ENCODE measurements at regions not wholly inside any gene's neighbourhood (a gene's known extent, or its start where the extent isn't known, plus 50 kb on each side); places are given as distances from the start of the nearest gene placed in this dataset.
A peak's percentile ranks its signal among the peaks of the same experiment; 100 is the strongest.

DNA sequence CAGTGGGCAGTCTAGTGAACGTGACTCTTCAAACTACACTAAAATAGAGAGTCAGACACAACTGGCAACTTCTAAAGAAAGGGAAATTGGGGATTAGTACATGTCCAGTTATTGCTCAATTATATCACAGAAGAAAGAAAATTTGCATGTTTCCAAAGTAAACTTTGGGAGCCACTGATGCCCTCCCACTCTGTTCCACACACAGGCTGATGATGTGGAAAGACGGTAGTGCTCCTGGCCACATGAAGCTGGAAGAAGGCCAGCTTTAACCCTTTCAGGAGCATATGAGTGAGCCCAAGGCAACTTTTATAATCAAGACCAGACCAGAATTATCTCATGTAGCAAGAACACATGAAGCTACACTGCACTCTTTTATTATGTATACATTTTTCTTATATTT is 141.0 kb downstream of the NR4A2 start:
- TF ChIP-seq, protein P1, sequence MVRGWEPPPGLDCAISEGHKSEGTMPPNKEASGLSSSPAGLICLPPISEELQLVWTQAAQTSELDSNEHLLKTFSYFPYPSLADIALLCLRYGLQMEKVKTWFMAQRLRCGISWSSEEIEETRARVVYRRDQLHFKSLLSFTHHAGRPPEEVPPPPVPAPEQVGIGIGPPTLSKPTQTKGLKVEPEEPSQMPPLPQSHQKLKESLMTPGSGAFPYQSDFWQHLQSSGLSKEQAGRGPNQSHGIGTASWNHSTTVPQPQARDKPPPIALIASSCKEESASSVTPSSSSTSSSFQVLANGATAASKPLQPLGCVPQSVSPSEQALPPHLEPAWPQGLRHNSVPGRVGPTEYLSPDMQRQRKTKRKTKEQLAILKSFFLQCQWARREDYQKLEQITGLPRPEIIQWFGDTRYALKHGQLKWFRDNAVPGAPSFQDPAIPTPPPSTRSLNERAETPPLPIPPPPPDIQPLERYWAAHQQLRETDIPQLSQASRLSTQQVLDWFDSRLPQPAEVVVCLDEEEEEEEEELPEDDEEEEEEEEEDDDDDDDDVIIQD (CRISPR knock-in tag; IDR thresholded peaks at IDR 0.05): no peak
- TF ChIP-seq MEIS2 (IDR thresholded peaks at IDR 0.05; ENCODE audit: partially characterized antibody) (no peak), BRD9 (IDR thresholded peaks at IDR 0.05; ENCODE audit: low read depth, partially characterized antibody) (no peak), ZNF347 (CRISPR knock-in tag; IDR thresholded peaks at IDR 0.05; ENCODE audit: low read depth) (no peak), NFIC (IDR thresholded peaks at IDR 0.05) (0 out of 2 replicates have a peak, but pooled peaks have one; percentile 27), CEBPG (CRISPR knock-in tag; IDR thresholded peaks at IDR 0.05) (no peak), CEBPG (tag; conservative IDR thresholded peaks at IDR 0.05 in 1 of 2, IDR thresholded peaks at IDR 0.05 in 1 of 2) (peak in 1 of 2 experiments; percentile 41; a peak in 1 of 4 replicates), SFPQ (IDR thresholded peaks at IDR 0.05; ENCODE audit: low read depth, low read length) (no peak)
- Histone ChIP-seq H3K9me1 (ENCODE audit: control insufficient read depth, insufficient read depth, low read length) (no peaks in the 10 kb centered on the region), H3K36me3 (ENCODE audit: control insufficient read depth, insufficient read depth, low read length) (no peaks in the 10 kb centered on the region), H4K20me1 (replicated peaks; ENCODE audit: control insufficient read depth, insufficient read depth, low read length) (no peaks in the 10 kb centered on the region), H2AFZ (ENCODE audit: low read depth, low read length) (no peak overlapping the region), H3K9me3 (replicated peaks; ENCODE audit: control insufficient read depth, insufficient read depth, low read depth, low read length) (no peaks in the 10 kb centered on the region; the same call in 1 of the 2 replicates), H3K27me3 (ENCODE audit: control insufficient read depth in 2 of 2, insufficient read depth in 2 of 2, low read length in 2 of 2) (no peaks in the 10 kb centered on the region), H3K27ac (ENCODE audit: extremely low read depth, low read depth, low read length) (no peak overlapping the region), H3K79me2 (ENCODE audit: control insufficient read depth, insufficient read depth, low read length) (no peaks in the 10 kb centered on the region), H3K4me2 (ENCODE audit: insufficient read depth, low read length) (no peak overlapping the region), H3K4me1 (replicated peaks in 1 of 2; ENCODE audit: control insufficient read depth in 2 of 2, insufficient read depth in 2 of 2, low read length in 2 of 2) (no peaks in the 10 kb centered on the region), H3K4me3 (no peak overlapping the region), H3K9ac (ENCODE audit: insufficient read depth in 1 of 2, low read depth in 2 of 2, low read length in 2 of 2) (no peak overlapping the region)
- DNase-seq (ENCODE audit: extremely low read depth in 1 of 4, low spot score in 3 of 4) (no peak), FAIRE-seq (no peak), ATAC-seq (no peak)
- BruUV-seq (replicated peaks): no TSS peak
- ChIA-PET CTCF (ENCODE audit: low intra/inter-chr PET ratio) (no interaction called here), POLR2A (no interaction called here)
- 8% methylated on average over 2 of the region's 2 CpGs for WGBS (ENCODE audit: insufficient coverage, low coverage, missing lambda C conversion rate)
- intact Hi-C loops (cut with micrococcal nuclease) (loop anchor here (5.0 to 10.0 kb wide), 3 partner anchors 141 to 1001 kb away; partner anchors contain the start of gene NR4A2), in situ Hi-C loops (cut with MboI) (no loop called here)

Data from K562 (cell line).